ENCODE measurements at regions not wholly inside any gene's neighbourhood (a gene's known extent, or its start where the extent isn't known, plus 50 kb on each side); places are given as distances from the start of the nearest gene placed in this dataset.
A peak's percentile ranks its signal among the peaks of the same experiment; 100 is the strongest.
"Not testable (repeated sequence)": the region's sequence is repeated elsewhere in the genome, so short reads cannot be mapped to it uniquely, and the experiment has no call there.

- DNase-seq = peak; percentile 3
These were observed 582.2 kb downstream of the CETN3 start for GRCh38 chr5:89827359-89827758.

- no peak for DNase-seq
These were observed 582.6 kb downstream of the CETN3 start for GRCh38 chr5:89826938-89827337.

- no peak for DNase-seq
These were observed 586.5 kb downstream of the CETN3 start for GRCh38 chr5:89823046-89823445.

- DNase-seq = no peak
These were observed 591.7 kb downstream of the CETN3 start for GRCh38 chr5:89817841-89818240.

GRCh38 chr5:89816038-89816437, 593.5 kb downstream of the CETN3 start:
- peak; percentile 71 for DNase-seq

GRCh38 chr5:89800735-89801134, 608.8 kb downstream of the CETN3 start:
- not testable (repeated sequence) for DNase-seq

GRCh38 chr5:89794504-89794903, 615.1 kb downstream of the CETN3 start:
- not testable (repeated sequence) for DNase-seq

GRCh38 chr5:89779734-89780133, 629.8 kb downstream of the CETN3 start:
- DNase-seq = not testable (repeated sequence)

- no peak for DNase-seq
These were observed 631.8 kb downstream of the CETN3 start for GRCh38 chr5:89777758-89778157.

- DNase-seq = peak; percentile 73
These were observed 639.6 kb downstream of the CETN3 start for GRCh38 chr5:89769975-89770374.

GRCh38 chr5:89759802-89760201, 649.8 kb downstream of the CETN3 start:
- no peak for DNase-seq

- DNase-seq = peak; percentile 26
These were observed 651.4 kb downstream of the CETN3 start for GRCh38 chr5:89758146-89758545.

GRCh38 chr5:89756955-89757354, 652.6 kb downstream of the CETN3 start:
- peak; percentile 53 for DNase-seq

- peak; percentile 0 for DNase-seq
These were observed 654.5 kb downstream of the CETN3 start for GRCh38 chr5:89755024-89755423.

GRCh38 chr5:89735082-89735481, 674.5 kb downstream of the CETN3 start:
- peak; percentile 27 for DNase-seq

GRCh38 chr5:89733772-89734171, 675.8 kb downstream of the CETN3 start:
- no peak for DNase-seq

GRCh38 chr5:89729623-89730301, 679.8 kb downstream of the CETN3 start:
- DNase-seq = peak; percentile 39

- DNase-seq = peak; percentile 54
These were observed 680.8 kb downstream of the CETN3 start for GRCh38 chr5:89728750-89729149.

- no peak for DNase-seq
These were observed 681.4 kb downstream of the CETN3 start for GRCh38 chr5:89728134-89728533.

- DNase-seq = no peak
These were observed 685.0 kb downstream of the CETN3 start for GRCh38 chr5:89724379-89725095.

GRCh38 chr5:89723907-89724306, 685.6 kb downstream of the CETN3 start:
- DNase-seq = peak; percentile 32

- no peak for DNase-seq
These were observed 687.0 kb downstream of the CETN3 start for GRCh38 chr5:89722538-89722937.

- DNase-seq = no peak
These were observed 687.6 kb downstream of the CETN3 start for GRCh38 chr5:89721931-89722330.

- DNase-seq = peak; percentile 25
These were observed 688.2 kb downstream of the CETN3 start for GRCh38 chr5:89721353-89721752.
